HTR-8/SVneo (cell line): ENCODE measurements at regions not wholly inside any gene's neighbourhood (a gene's known extent, or its start where the extent isn't known, plus 50 kb on each side); places are given as distances from the start of the nearest gene placed in this dataset.

Source experiments
- DNase-seq: peaks from one replicate; pipeline ENCODE4 v3.0.0; 2011; ENCODE audit warnings: low spot score, mixed read lengths; ENCODE audit not compliant: insufficient read length
- FAIRE-seq: peaks from 2 replicates; lab custom pipeline; 2011; peaks lifted over from hg19 to GRCh38; lab: Jason Lieb, UNC

DNA sequence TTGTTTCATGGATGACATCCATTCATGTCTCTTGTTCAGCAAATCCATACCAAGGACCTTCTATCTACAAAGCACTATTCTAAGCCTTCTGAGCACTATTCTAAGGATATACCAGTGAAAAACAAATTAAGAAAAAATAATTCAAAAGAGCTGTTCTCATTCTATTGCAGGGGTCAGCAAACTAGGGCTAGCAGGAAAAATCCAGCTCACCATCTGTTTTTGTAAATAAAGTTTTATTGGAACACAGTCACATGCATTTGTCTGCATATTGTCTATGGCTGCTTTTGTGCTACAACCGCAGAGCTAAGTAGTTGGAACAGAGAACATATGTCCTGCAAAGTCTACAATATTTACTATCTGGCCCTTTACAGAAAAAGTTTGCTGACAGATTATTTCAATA lies 222.7 kb upstream of the DYNLRB2 start:
- DNase-seq (no peak), FAIRE-seq (no peak)

DNA sequence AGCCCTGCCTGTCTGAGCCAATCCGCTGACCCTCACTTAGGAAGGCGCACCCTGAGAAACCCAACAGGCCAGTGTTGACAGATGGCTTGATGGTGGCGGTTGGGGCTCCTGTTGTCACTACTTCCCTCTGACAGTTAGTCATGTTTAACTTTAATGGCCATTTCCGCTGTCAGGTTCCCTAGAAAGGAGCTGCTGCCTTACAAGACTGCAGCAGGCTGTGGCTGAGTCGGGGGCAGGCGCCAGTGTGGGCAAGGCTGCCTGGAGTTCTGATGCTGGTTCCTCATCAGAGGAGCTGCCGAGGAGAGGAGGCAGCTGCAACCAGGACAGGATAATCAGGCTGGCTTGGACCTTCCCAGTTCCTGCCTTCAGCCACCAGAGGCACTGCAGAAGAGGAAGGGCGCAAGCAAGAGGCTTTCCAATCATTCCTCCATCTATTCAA lies 223.2 kb upstream of the DYNLRB2 start:
- peak; percentile 46 for FAIRE-seq
- DNase-seq = no peak

DNA sequence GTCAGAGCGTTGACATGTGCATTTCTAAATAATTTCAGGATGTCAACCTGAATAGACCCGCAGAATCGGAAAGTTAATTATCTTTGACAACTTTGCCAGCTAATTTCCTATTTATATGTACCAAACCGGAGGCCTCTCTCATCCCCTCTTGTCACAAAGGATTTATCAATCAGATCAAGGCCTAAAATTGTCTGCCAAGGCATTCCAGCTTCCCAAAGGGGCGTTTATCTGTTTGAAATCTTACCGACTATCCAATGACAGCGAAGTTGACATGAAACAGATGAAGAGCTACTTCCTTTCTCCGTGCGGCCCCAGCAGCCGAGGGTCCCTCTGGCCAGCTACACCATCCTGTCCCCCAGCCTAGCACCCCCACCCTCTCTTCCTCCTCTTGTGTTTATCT lies 223.7 kb upstream of the DYNLRB2 start:
- FAIRE-seq (no peak), DNase-seq (no peak)

DNA sequence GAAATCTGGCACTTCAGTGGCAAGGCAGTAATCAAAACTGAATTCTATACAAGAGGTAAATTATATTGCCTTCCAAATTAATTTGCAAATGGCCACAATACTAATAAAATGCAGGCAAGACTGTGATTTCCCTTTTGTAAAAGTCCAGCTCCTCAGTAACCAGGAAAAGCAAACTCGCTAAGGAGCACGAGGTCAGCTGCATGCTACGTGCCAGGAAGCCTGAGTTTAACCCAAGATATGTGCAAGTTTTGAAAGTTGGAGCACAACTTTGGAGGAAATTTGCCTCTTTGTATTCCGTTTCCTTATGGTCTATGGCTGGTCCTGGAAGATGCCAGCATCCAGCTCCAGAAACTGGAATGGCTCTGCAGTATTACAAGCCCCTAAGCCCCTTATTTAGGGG lies 226.8 kb upstream of the DYNLRB2 start:
- no peak for FAIRE-seq
- DNase-seq = no peak

DNA sequence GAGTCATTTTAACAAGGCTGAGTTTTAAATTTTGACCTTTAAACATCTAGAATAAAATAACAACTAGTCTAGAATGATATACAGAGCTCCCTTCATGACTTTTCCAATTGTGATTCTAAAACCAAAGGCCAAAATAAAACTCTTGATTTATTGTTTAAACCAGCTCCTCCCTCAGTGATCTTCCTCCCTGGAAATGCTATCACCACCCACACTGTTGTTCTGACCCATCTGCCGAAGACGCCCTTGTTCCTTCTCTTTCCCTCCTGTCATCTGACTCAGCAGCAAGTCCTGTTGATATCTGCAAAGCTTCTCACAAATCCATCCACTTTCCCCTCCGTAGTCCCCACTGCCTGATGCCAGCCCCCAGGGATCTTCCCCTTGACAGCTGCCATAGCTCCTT lies 231.6 kb upstream of the DYNLRB2 start:
- DNase-seq (no peak), FAIRE-seq (no peak)

DNA sequence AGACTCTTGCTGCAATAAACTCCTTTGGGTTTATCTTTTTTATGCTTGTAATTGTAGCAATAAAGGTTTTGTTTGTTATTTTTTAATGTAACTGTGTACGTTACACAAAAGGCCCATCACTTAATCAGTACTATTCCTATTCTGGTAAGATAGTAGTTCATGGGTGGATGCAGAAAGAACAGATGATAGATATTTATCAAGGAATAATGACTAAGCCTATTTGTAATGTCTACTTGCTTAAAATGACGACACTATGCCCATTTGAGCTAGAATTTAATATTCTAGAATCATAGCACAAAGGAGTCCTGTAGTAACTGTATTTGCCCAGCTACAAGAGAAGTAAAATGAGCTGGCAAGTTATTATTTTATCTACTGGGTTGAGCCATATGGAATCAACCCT lies 235.4 kb upstream of the DYNLRB2 start:
- DNase-seq = no peak
- no peak for FAIRE-seq

DNA sequence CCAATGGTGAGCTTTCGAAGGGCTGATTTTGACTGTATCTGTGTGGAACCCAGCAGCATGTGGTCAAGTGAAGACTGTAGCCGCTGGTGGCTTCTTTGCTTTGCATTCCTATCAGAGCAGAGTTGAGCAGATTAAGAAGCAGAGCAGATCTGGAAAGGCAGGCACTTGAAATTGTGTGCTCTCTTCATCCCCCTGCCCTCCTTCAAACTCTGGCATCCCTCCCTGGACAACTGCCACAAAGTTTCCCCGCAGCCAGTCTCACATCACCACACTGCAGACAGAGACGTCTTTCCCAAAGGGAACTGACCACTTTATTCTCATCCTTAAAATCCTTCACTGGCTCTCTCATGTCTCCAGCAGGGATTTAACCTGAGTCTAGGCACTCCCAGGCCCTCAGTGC lies 237.1 kb upstream of the DYNLRB2 start:
- FAIRE-seq (no peak), DNase-seq (no peak)

DNA sequence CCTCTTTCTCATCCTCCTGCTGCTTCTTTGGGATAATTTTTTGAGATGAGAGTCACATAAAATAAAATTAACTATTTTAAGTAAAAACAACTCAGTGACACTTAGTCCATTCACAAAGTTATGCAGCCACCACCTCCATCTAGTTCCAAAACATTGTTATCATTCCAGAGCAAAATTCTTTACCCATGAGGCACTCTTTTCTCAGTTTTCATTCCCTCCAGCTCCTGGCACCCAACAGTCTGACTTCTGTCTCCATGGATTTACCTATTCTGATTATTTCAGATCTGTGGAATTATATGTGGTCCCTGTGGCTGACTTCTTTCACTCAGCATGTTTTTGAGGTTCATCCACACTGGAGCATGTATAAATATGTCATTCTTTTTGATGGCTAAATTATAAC lies 239.9 kb upstream of the DYNLRB2 start:
- DNase-seq = peak; percentile 61
- FAIRE-seq = peak; percentile 91

DNA sequence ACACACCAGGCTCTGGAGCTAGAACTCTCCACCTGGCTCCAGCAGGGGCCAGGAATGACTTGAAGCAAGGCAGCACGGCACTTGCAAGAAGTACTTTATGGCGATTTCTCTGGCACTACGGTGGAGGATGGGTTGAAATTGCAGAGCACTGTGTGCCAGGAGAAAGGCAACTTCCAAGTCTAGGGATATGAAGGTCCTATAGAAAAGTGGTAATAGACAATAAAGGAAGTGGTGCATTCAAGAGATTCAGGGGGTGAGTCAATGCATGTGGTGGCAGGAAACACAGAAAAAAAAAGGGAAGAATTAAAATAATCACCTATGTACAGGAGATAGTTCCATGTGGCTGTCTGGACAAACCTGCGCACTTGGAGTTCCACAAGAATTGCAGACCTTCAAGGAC lies 240.3 kb upstream of the DYNLRB2 start:
- peak; percentile 59 for FAIRE-seq
- peak; percentile 35 for DNase-seq

DNA sequence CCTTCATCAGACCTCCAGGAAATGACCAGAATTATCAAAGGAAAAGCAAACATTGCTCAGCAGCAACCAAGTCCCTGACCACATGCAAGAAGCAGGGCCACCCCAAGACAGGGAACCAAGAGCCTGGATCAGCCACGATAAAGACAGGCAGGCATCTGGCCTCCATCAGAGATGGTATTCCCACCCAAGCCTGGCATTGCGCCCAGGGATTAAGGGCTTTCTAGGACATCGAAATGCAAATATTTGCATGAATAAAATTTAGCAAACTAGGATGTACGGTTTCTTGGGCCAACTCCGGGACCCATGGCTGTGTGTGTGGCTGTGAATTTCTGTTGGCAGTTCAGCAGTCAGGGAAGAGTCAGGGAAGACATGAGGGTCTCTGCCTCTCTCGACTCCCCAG lies 241.4 kb upstream of the DYNLRB2 start:
- DNase-seq = no peak
- peak; percentile 31 for FAIRE-seq

DNA sequence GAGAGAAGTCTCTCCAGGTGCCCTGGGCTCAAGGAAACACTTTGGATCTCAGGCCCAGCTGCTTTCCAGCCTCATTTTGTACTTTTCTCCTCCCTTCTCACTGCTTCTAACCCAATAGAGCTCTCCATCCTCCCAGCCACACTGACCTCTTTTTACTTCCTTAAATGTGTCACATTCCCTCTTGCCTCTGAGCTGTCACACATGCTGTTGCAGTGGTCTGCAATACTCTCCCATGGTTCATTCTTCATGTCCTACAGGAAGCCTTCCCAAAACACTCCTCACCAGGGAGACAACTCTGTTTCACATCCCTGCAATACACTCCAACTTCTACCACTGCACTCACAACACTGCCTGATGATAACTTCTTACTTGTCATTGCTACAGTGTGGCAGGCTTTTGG lies 242.1 kb upstream of the DYNLRB2 start:
- FAIRE-seq (peak; percentile 80), DNase-seq (no peak)

DNA sequence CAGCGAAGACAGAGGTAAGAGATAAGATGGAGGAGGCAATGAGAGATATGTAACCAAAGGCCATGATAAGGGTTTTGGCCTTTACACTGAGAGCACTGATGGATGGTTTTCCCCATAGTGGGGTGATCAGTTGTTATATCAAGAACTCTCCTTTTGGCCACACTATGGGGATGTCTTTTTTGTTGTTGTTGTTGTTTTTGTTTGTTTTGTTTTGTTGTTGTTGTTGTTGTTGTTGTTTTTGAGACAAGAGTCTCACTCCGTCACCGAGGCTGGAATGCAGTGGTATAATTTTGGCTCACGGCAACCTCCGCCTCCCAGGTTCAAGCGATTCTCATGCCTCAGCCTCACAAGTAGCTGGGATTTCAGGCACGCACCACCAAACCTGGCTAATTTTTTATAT lies 244.8 kb upstream of the DYNLRB2 start:
- DNase-seq (no peak), FAIRE-seq (no peak)

DNA sequence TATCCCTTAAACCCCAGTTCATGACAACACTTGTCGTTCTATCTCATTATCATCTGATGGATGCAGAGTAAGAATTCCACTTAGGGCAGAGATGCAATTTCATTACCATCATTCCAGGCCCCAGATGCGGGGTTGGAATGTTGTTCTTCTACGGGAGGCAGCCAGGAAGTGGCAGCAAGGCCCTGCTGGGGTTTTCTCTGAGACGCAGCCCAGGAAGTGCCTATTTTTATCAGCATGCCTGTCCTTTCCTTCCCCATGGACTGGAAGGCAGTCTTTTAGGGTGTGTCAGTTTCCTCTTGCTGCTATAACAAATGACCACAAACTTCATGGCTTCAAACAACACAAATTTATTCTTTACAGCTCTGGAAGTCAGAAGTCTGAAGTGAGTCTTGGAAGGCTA lies 246.6 kb upstream of the DYNLRB2 start:
- FAIRE-seq = no peak

DNA sequence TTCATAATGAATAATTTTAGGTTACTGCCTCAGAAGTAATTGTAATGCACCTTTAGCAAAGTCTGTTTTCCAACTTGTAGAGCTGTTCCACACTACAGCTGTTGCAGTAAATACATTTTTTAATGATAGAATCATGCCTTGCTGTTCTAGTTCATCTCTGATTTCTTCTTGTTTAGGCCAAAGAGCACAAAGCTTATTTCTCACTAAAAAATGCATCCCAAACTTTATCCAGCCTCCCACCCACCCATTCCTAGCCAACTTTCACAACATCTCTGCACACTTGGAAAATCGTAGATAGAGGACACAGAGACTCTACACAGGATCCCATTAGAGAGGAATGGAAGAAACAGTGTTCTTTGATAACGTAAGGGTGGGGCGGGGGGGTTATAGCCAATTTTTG lies 252.2 kb upstream of the DYNLRB2 start:
- no peak for FAIRE-seq
- no peak for DNase-seq

More for the DNA sequence above, 246.6 kb upstream of the DYNLRB2 start:
- DNase-seq = no peak

DNA sequence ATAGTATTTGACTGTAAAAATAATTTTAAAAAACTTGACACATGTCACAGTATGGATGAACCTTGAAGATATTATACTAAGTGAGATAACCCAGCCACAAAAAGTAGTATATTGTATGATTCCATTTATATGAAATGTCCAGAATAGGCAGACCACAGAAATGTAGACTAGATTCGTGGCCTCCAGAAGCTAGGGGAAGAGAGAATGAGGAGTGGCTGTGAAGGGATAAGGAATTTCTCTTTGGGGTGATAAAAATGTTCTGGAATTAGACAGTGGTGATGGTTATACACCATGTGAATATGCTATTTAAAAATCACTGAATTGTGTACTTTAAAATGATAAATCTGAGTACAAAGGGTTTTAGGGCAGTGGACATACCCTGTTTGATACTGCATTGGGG lies 253.1 kb upstream of the DYNLRB2 start:
- DNase-seq (no peak), FAIRE-seq (no peak)

DNA sequence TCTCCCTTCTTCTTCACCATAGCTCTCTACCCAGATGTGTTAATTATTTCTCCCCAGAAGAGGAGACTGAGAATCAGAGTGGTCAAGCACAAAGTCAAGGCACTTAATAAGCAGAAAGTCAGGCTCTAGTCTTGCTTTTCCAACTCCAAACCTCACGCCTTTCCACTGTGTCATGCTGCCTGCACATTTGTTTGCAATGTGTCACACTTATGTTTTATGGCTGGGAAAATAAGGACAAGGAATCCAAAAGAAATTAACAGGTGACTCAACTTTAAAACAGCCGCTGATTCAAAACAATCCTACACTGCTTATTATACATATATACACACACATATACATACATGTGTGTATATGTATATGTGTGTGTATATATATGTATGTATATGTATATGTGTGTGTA lies 255.7 kb upstream of the DYNLRB2 start:
- peak; percentile 83 for FAIRE-seq
- peak; percentile 33 for DNase-seq

DNA sequence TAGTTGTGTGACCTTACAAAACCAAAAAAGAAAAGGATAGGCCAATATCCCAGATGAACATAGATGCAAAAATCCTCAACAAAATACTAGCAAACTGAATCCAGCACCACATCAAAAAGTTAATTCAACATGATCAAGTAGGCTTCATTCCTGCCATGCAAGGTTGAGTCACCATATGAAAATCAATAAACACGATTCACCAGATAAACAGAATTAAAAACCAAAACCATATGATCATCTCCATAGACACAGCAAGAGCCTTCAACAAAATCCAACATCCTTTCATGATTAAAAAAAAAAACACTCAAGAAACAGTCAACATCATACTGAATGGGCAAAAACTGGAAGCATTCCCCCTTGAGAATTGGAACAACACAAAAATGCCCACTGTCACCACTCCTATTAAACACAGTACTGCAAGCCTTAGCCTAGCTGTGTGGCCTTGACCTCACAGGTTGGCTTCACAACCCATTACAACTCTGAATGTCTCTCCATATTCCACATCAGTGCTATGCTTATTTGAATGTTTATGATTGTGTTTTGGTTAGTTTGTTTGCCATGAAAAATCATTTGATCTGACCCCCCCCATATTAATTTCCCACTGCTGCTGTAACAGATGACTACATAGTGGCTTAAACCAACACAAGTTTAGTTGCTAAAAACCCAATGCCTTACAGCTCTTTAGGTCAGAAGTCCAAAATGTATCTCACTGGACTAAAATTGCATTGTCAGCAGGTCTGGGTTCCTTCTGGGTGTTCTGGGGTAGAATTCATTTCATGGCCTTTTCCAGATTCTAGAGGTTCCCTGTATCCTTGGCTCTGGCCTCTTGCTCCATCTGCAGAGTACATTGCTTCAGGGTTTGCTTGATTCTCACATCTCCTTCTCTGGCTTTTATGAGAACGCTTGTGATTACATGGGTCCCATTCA lies 257.1 kb upstream of the DYNLRB2 start:
- FAIRE-seq = peak; percentile 36
- DNase-seq = no peak

DNA sequence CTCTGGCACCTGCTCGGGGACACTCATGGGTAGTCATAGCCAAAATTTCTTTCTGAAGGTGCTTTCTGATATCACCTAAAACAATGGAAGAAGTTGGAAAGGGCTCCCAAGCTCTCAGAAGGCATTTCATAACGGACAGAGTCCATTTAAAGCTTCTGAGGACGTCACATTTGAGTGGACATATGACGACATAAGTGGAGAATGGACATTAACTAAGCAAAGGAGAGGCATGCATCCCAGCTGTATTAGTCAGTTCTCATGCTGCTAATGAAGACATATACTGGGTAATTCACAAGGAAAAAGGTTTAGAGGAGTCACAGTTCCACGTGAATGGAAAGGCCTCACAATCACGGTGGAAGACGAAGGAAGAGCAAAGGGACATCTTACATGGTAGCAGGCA lies 260.2 kb upstream of the DYNLRB2 start:
- FAIRE-seq = no peak

DNA sequence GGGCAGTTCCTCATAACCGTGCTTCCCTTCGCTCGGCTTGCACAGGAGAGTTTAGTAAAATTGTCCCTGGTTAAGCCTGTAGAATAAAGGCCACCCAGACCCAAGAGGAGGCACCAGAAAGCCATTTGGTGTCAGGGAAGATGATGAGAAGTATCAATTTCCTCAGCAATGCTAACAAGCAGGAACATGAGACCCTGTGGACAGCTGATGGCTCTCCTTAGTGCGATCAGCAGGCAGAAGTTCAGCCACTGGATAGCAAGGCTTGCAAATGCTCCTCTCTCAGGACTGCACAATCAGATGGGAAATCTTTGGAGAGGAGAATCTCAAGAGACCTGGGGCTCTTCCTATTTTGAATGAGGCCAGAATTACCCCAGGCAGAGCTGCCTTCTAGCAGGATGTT lies 261.1 kb upstream of the DYNLRB2 start:
- no peak for FAIRE-seq
- no peak for DNase-seq

More for the DNA sequence above, 260.2 kb upstream of the DYNLRB2 start:
- DNase-seq = no peak

DNA sequence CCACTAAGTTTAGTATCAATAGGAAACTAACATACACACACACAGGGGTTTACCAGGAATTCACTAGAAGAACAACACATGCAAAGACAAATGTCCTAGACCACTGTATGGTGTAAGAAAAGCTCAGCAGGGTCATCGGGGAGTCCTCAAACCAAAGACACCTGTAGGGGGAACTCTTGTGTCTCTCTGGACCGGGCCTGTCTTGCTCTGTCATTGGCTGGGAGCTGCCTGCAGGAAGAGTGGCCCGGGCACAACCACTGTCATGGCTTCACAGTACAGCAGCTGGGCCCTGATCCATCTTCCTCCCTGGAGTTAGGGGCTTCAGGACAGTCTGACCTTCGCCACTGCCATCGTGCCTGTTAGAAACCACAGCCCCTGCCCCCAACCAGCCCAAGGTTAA lies 263.6 kb upstream of the DYNLRB2 start:
- DNase-seq = no peak
- FAIRE-seq = no peak

DNA sequence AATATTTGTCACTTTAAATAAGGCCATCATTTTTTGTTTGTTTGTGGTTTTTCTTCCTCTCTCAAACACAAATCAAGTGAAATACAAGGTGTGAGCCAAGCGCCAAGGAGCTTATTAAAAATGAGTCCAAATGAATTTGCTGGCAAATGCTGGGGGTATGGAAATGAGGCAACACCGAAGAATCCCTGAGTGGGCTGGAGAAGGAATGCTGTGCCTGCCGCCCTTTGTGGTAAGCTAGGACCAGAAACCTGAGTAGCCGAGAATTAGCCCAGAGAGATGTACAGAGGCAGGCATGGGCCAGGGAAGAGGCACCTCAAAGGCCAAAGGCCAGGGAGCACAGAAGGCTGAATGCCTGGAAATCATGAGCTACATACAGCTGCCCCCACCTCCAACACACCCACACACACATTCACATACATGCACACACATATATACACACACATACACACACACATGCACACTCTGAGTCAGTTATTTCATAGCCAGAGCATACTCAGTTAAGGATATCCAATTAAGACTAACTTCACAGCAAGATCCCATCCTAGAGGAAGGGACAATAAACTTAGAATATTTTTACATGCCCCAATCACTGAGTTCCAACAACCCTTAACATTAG lies 266.1 kb upstream of the DYNLRB2 start:
- FAIRE-seq (peak; percentile 99), DNase-seq (peak; percentile 68)
